IPS-NIHi7 (cell line): ENCODE measurements at regions not wholly inside any gene's neighbourhood (a gene's known extent, or its start where the extent isn't known, plus 50 kb on each side); places are given as distances from the start of the nearest gene placed in this dataset.

Experiments used
- DNase-seq: peaks from one replicate; pipeline ENCODE4 v3.0.0; 2012; ENCODE audit warnings: mixed read lengths; ENCODE audit errors: extremely low spot score

- DNase-seq: no peak
Observed at GRCh38 chr2:611519-611918, 65.7 kb downstream of the TMEM18 start.

- no peak for DNase-seq
Observed at GRCh38 chr2:610491-610890, 66.7 kb downstream of the TMEM18 start.

DNA sequence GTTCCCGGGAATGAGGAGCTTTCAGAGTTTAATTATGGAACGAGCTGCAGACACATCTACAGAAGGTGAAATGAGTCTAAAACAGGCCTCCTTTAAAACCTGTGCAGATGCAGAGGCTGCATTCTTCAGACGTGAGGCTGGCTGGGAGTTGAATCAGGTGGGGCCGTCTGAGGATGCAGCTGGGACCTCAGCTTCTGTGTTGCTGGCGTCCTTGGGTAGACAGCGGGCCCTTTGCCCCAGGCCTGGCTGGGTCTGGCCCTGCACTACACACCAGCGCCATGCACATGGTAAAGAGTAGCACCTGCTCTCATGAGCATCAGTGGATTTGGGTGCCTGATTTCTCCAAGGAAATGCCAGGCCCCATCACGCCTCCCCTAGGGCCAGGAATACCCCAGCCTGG lies 67.3 kb downstream of the TMEM18 start:
- DNase-seq: no peak

- DNase-seq: no peak
Observed at GRCh38 chr2:609449-609848, 67.8 kb downstream of the TMEM18 start.

- DNase-seq: no peak
Observed at GRCh38 chr2:608711-609110, 68.5 kb downstream of the TMEM18 start.

DNA sequence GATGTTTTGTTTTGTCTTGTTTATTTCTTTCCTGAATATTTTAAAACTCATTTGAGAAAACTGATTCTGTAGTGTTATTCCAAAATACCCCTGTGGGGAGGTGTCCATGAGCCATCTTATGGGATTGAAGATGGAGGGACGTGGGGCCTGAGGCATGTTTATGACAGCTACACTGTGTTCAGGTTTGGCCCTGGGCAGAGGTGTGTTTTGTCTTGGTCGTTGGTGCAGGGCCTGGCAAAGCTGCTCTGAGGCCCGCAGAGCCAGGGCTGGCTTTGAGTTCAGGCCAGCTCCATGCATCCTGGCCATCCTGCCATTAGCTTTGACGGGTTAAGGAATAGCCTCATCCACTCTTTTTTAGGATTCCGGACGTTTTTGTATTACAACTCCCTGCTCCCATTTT lies 68.9 kb downstream of the TMEM18 start:
- DNase-seq: no peak

- DNase-seq: no peak
Observed at GRCh38 chr2:607709-608108, 69.5 kb downstream of the TMEM18 start.

GRCh38 chr2:607172-607571 lies 70.0 kb downstream of the TMEM18 start:
- DNase-seq: no peak

DNA sequence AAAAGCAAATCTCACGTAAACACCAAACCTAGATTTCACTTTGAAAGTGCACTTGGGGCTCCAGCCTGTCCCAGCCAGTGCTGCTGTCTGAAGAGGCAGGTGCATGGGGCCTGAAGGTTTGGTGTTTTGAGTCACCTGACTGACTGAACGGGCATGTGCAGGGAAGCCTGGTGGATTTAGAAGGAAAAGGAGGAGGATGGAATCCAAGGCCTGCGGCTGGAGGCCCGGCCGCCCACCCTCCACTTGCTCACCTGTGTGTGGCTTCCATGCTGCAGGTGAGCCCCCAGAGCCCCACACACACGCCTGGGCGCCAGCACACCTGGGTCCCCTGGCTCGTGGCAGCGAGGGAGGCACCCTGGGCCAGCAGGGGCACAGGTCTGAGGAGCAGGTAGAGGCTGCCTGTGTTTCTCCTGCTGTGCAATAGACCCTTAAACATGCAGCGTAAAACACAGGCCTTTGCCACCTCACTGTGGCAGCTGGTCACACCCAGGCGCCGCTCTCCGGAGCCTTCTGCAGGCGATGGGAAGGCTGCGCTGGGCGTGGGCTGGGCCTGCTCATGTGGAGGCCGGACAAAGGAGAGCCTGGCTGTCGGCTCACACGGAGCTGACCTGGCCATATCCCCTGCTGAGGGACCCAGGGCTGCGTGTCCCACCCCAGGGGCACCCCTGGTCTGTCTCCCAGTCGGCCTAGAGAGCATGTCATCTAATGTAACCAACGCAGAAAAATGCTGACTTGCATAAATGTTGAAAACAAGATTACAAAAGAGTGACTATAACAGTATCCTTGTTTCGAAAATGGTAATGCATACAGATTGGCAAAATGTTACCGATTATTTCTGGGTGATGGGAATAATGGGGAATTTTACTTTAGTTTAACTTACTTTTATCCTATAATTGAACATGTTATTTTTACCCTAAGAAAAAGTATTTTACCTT lies 71.3 kb downstream of the TMEM18 start:
- no peak for DNase-seq

- no peak for DNase-seq
Observed at GRCh38 chr2:604854-605524, 72.2 kb downstream of the TMEM18 start.

GRCh38 chr2:604385-604784 lies 72.8 kb downstream of the TMEM18 start:
- DNase-seq: no peak

GRCh38 chr2:603869-604268 lies 73.3 kb downstream of the TMEM18 start:
- no peak for DNase-seq

GRCh38 chr2:603427-603826 lies 73.8 kb downstream of the TMEM18 start:
- DNase-seq: no peak

- no peak for DNase-seq
Observed at GRCh38 chr2:602571-603359, 74.4 kb downstream of the TMEM18 start.

DNA sequence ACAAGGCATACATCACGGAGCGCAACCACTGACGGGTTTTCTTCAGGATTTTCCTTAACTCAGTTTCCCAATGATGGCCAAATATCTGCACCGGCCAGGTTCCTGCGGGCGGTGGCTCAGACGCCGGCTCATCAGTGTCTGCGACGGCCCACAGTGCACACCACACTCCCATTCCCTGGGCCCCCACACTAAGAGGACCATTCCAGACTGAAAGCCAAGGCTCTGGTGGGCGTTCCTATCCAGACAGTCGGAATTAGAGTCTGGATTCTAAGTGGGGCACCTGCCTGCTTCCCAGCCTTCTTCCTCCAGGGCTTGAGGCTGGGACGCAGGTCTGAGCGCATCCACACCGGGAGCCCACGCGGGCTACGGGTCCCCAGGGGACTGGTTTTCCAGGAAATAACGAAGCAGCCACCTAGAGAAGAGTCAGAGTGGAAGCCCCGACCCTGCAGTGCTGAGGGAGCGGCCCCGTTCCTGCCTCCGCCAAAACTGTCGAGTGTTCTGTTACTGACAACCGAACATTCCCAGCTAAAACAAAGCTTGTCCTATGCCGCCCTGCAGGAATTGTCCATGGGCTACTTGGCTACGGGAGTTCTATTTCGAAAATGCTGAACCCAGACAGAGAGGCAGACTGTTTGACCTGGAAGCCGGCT lies 75.3 kb downstream of the TMEM18 start:
- no peak for DNase-seq

DNA sequence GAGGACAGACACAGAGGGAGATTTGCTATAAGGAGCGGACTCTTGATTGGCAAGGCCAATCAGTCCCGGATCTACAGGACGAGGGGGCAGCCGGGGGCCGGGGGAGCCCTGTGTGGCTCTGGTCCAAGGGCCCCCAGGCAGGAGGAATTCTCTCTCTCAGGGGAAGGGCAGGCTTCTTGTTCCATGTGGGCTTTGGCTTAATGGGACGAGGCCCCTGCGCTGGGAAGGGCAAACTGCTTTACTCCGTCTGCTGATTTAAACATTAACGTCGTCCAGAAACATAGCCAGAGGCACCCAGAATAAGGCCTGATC lies 75.9 kb downstream of the TMEM18 start:
- no peak for DNase-seq

DNA sequence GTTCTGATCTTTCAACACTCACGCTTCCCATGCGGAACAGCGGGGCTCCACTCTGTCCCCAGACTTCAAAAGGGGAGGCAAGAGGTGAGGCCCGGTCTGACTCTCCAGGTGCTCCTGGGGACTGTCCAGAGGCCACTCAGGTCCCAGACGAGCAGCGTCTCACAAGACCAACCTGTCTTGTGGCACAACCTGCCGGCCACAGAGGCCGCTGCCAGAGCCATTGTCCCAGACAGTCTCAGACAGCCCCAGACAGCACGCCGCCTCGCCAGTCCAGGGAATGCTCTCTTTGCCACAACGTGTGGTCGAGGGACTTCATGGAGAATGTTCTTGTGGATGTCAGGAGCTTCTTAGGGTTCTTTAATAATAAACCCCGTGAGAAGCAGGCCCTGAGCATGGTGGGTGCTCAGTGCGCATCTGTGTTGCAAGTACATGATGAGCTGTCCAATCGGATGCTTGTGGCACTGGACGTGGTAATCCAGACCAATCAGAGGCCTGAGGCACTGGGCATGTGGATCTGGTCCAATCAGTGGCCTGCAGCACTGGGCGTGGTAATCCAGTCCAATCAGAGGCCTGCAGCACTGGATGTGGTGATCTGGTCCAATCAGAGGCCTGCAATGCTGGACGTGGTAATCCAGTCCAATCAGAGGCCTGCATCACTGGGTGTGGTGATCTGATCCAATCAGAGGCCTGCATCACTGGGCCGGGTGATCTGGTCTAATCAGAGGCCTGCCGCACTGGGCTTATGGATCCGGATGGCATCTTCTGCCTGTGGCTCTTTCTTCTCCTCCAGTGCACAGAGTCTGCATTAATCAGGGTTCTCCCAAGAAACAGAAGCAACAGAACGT lies 76.4 kb downstream of the TMEM18 start:
- no peak for DNase-seq

DNA sequence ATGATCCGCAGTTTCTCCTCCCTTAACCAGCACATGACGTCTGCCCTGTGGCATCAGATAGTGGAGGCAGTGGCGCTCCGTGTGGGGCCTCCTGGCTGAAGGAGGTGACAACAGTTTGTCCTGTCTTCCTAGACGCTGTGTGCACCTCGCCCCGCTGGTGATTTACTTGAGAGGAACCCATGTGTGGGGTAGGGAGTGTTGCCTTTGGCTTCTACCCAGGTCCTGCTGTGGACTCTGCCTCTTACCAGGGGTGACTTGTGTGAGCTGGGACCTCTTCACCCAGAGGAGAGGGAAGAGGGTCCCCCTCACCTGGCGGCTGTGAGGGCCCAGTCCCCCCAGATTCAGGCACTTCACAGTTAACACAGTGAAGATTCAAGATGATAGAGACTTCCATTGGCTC lies 77.6 kb downstream of the TMEM18 start:
- no peak for DNase-seq

DNA sequence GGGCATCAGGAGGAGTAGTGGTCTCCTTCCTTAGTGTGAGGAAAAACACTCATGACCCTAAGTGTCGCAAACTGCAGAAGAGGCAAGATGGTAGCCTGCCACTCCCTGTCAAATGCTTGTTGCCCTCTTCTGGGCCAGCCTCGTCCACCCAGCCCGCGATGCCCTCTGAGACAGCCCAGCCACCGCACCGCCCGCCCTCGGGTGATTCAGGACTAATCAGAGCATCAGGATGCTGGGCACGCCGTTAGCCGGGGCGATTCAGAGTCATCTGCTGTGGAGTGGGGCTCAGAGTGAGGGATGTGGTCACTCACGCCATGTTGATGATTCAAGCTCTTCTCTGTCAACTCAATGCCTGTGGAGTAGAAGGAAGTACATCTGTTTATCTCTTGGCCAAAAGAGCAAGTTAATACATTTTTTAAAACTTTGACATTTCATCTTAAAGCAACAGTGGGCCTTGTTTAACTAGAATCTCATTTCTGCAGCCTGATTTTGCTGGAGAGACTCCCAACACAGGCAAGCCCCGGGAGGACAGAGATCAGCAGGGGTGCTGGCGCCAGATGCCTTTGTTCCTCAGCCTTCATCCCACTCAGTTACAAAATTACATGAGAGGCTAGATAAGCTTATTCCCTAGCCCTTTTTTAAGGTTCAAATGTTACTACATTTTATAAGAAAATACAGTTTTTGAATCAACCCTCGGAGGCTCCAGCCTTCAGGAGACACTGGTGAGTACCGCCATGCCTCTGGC lies 79.0 kb downstream of the TMEM18 start:
- DNase-seq: no peak

DNA sequence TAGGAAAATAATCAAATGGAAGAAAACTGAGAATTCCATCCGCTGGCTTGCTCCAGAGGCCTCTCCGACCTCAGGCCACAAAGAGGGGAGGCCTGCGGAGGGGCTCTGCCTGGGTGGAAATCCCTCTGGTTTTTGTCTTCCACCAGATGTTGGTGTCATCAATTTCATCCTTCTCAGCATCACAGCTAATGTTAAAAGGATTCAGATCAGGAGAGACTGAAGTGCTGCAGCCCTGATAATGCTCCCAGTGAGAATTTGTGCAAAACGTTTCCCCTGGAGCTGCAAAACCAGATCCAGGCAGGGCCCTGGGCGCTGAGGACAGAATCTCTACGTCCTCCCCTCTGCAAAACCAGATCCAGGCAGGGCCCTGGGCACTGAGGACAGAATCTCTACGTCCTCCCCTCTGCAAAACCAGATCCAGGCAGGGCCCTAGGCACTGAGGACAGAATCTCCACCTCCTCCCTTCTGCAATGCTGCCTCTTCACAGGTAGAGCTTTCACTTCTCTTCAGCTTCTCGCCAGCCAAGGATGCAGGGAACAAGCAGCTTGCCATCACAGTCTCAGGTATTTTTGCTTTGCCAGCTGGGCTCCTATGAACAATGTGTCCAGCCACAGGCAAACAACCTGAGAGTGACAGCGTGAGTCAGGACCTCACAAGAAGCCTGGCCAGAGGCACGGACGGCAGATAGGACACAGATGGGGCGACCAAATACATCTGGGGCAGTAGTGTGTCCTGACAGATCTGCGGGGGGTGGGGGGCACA lies 81.2 kb downstream of the TMEM18 start:
- no peak for DNase-seq
